ENCODE measurements at regions not wholly inside any gene's neighbourhood (a gene's known extent, or its start where the extent isn't known, plus 50 kb on each side); places are given as distances from the start of the nearest gene placed in this dataset.

- TF ChIP-seq CTCF (IDR thresholded peaks at IDR 0.05; ENCODE audit: control insufficient read depth, extremely low read depth, insufficient read depth) = no peak
- H3K4me3 ChIP-seq (ENCODE audit: low read depth, low read length) = no peak overlapping the region
- no peak for DNase-seq (ENCODE audit: low read depth)
Measured at GRCh38 chr14:85413836-85414526, 116.0 kb upstream of the FLRT2 start.

GRCh38 chr14:85415015-85415712 lies 114.8 kb upstream of the FLRT2 start:
- peak; percentile 29; the same call in 1 of the 2 replicates for TF ChIP-seq CTCF (IDR thresholded peaks at IDR 0.05; ENCODE audit: control insufficient read depth, extremely low read depth, insufficient read depth)
- peak; percentile 67 for DNase-seq (ENCODE audit: low read depth)
- H3K4me3 ChIP-seq (ENCODE audit: low read depth, low read length) = no peak overlapping the region

GRCh38 chr14:85416771-85417170 lies 113.2 kb upstream of the FLRT2 start:
- TF ChIP-seq CTCF (IDR thresholded peaks at IDR 0.05; ENCODE audit: control insufficient read depth, extremely low read depth, insufficient read depth) = no peak
- no peak for DNase-seq (ENCODE audit: low read depth)
- no peak overlapping the region for H3K4me3 ChIP-seq (ENCODE audit: low read depth, low read length)

- DNase-seq (ENCODE audit: low read depth) = no peak
- H3K4me3 ChIP-seq (ENCODE audit: low read depth, low read length) = no peak overlapping the region
Measured at GRCh38 chr14:85417396-85417795, 112.5 kb upstream of the FLRT2 start.

GRCh38 chr14:85418721-85419120 lies 111.2 kb upstream of the FLRT2 start:
- TF ChIP-seq CTCF (IDR thresholded peaks at IDR 0.05; ENCODE audit: control insufficient read depth, extremely low read depth, insufficient read depth) = no peak
- H3K4me3 ChIP-seq (ENCODE audit: low read depth, low read length) = no peak overlapping the region
- DNase-seq (ENCODE audit: low read depth) = no peak

More at GRCh38 chr14:85417396-85417795, 112.5 kb upstream of the FLRT2 start:
- no peak for TF ChIP-seq CTCF (IDR thresholded peaks at IDR 0.05; ENCODE audit: control insufficient read depth, extremely low read depth, insufficient read depth)

- TF ChIP-seq CTCF (IDR thresholded peaks at IDR 0.05; ENCODE audit: control insufficient read depth, extremely low read depth, insufficient read depth) = no peak
- no peak for DNase-seq (ENCODE audit: low read depth)
- H3K4me3 ChIP-seq (ENCODE audit: low read depth, low read length) = no peak overlapping the region
Measured at GRCh38 chr14:85420278-85420677, 109.7 kb upstream of the FLRT2 start.

Data from LNCaP clone FGC (cell line).